GM12878 (cell line): ENCODE measurements at regions not wholly inside any gene's neighbourhood (a gene's known extent, or its start where the extent isn't known, plus 50 kb on each side); places are given as distances from the start of the nearest gene placed in this dataset.

ENCODE experiments used
- CBX3 ChIP-seq: fragments of 200-600 bp; sonication (generic); IDR thresholded peaks from 2 replicates; pipeline ENCODE4 v1.6.1; 2016; ENCODE audit warnings: low read depth, borderline replicate concordance
- CEBPB ChIP-seq, 2 experiments: fragments of 150-350 bp in 1 of 2; IDR thresholded peaks; 2 replicates each; pipeline ENCODE4 v1.6.1; 2012 to 2014; ENCODE audit warnings: low read depth in 2 of 2, low read length in 2 of 2, borderline replicate concordance in 1 of 2, inconsistent platforms in 1 of 2
- CEBPZ ChIP-seq: fragments of 150-350 bp; IDR thresholded peaks from 2 replicates; pipeline ENCODE4 v1.6.1; 2016; ENCODE audit warnings: low read depth, low read length
- CHD2 ChIP-seq: IDR thresholded peaks from 2 replicates; pipeline ENCODE4 v1.6.1; 2011; ENCODE audit warnings: low read depth, low read length, improper control_type of control experiment, borderline replicate concordance
- CREB1 ChIP-seq: IDR thresholded peaks from 2 replicates; pipeline ENCODE4 v1.6.1; 2012; ENCODE audit warnings: low read depth, mild to moderate bottlenecking, inconsistent platforms
- ELK1 ChIP-seq: IDR thresholded peaks from 2 replicates; pipeline ENCODE4 v1.6.1; 2012; ENCODE audit warnings: low read depth, low read length, improper control_type of control experiment
- FOXM1 ChIP-seq: IDR thresholded peaks from 2 replicates; pipeline ENCODE4 v1.6.1; 2012; ENCODE audit warnings: low read depth, mild to moderate bottlenecking, inconsistent platforms, low read length, moderate library complexity
- IKZF2 ChIP-seq, 2 experiments: fragments of 450-650 bp; IDR thresholded peaks; 2 replicates each; pipeline ENCODE4 v1.6.1; 2017; ENCODE audit warnings: mild to moderate bottlenecking in 2 of 2, moderate library complexity in 2 of 2
- MAX ChIP-seq: IDR thresholded peaks from 2 replicates; pipeline ENCODE4 v1.6.1; 2012; ENCODE audit warnings: low read depth, low read length, improper control_type of control experiment
- NFIC ChIP-seq: IDR thresholded peaks from 2 replicates; pipeline ENCODE4 v1.6.1; 2012; ENCODE audit warnings: low read depth, mild to moderate bottlenecking, inconsistent platforms, low read length, moderate library complexity
- NKRF ChIP-seq: fragments of 450-650 bp; conservative IDR thresholded peaks from 2 replicates; pipeline ENCODE4 v1.6.1; 2017; ENCODE audit warnings: mild to moderate bottlenecking, moderate library complexity
- NR2C2 ChIP-seq: IDR thresholded peaks from 2 replicates; pipeline ENCODE4 v1.6.1; 2011; ENCODE audit warnings: borderline replicate concordance, low read depth; ENCODE audit not compliant: control insufficient read depth, insufficient read length
- PAX5 ChIP-seq: IDR thresholded peaks from 2 replicates; pipeline ENCODE4 v1.6.1; 2011; ENCODE audit warnings: low read depth, low read length, borderline replicate concordance
- PAX8 ChIP-seq: fragments of 450-650 bp; IDR thresholded peaks from 2 replicates; pipeline ENCODE4 v1.6.1; 2017; ENCODE audit warnings: mild to moderate bottlenecking, moderate library complexity
- RAD21 ChIP-seq: IDR thresholded peaks from 2 replicates; pipeline ENCODE4 v1.6.1; 2011; ENCODE audit warnings: mild to moderate bottlenecking, low read depth, low read length, moderate library complexity; ENCODE audit not compliant: insufficient read depth
- RELA ChIP-seq: fragments of 450-650 bp; IDR thresholded peaks from 2 replicates; pipeline ENCODE4 v1.8.0; 2014; ENCODE audit warnings: borderline replicate concordance; ENCODE audit not compliant: partially characterized antibody
- SIN3A ChIP-seq: IDR thresholded peaks from 2 replicates; pipeline ENCODE4 v1.6.1; 2012; ENCODE audit warnings: low read depth, low read length, improper control_type of control experiment
- SIX5 ChIP-seq: IDR thresholded peaks from 2 replicates; pipeline ENCODE4 v1.6.1; 2011; ENCODE audit warnings: mild to moderate bottlenecking, low read depth, low read length, moderate library complexity; ENCODE audit not compliant: severe bottlenecking
- SP1 ChIP-seq: IDR thresholded peaks from one replicate; pipeline ENCODE4 v1.6.1; 2011; ENCODE audit warnings: low read depth, low read length
- SPI1 ChIP-seq: IDR thresholded peaks from 2 replicates; pipeline ENCODE4 v1.6.1; 2011; ENCODE audit warnings: low read depth, mild to moderate bottlenecking, low read length, moderate library complexity, borderline replicate concordance; ENCODE audit not compliant: insufficient read depth
- USF1 ChIP-seq: IDR thresholded peaks from 2 replicates; pipeline ENCODE4 v1.6.1; 2011; ENCODE audit warnings: borderline replicate concordance, low read depth, mild to moderate bottlenecking, moderate library complexity, mixed read lengths, low read length; ENCODE audit not compliant: insufficient read depth; ENCODE audit errors: extremely low read length
- ZNF384 ChIP-seq: IDR thresholded peaks from 2 replicates; pipeline ENCODE4 v1.6.1; 2012; ENCODE audit warnings: low read depth, mild to moderate bottlenecking, low read length, improper control_type of control experiment, borderline replicate concordance

- TF ChIP-seq PAX5 = peak; percentile 73
- TF ChIP-seq RAD21 = peak; percentile 25; the same call in 1 of the 2 replicates
- TF ChIP-seq CEBPB (IDR thresholded peaks at IDR 0.05; ENCODE audit: borderline replicate concordance in 1 of 2, low read depth in 2 of 2, low read length in 2 of 2) = peak in 1 of 2 experiments; percentile 63; a peak in 1 of 4 replicates
- TF ChIP-seq MAX = no peak
- no peak for TF ChIP-seq ELK1
- TF ChIP-seq SIX5 = no peak
- no peak for TF ChIP-seq CBX3
- no peak for TF ChIP-seq CEBPZ
- peak; percentile 75; the same call in 1 of the 2 replicates for TF ChIP-seq NFIC
- no peak for TF ChIP-seq RELA
- TF ChIP-seq SIN3A = 0 out of 2 replicates have a peak, but pooled peaks have one; percentile 70
- TF ChIP-seq CREB1 = 0 out of 2 replicates have a peak, but pooled peaks have one; percentile 33
- peak; percentile 83; the same call in 1 of the 2 replicates for TF ChIP-seq CHD2
- TF ChIP-seq USF1 = no peak
- TF ChIP-seq NKRF = no peak
- 0 out of 2 replicates have a peak, but pooled peaks have one; percentile 52 for TF ChIP-seq PAX8
- peak; percentile 90 to 92 for TF ChIP-seq IKZF2 (IDR thresholded peaks at IDR 0.05)
- TF ChIP-seq SPI1 = no peak
- TF ChIP-seq ZNF384 = no peak
- TF ChIP-seq FOXM1 = peak; percentile 89
- TF ChIP-seq NR2C2 = no peak
- peak; percentile 46 for TF ChIP-seq SP1
These were observed 214.3 kb upstream of the MARCKS start (continued) for GRCh38 chr6:113642714-113643406.
